HG02870 (cell line): ENCODE measurements at regions not wholly inside any gene's neighbourhood (a gene's known extent, or its start where the extent isn't known, plus 50 kb on each side); places are given as distances from the start of the nearest gene placed in this dataset.

ENCODE experiments used
- ATAC-seq: cut with Tn5 transposase; IDR thresholded peaks from one replicate; pipeline ENCODE4 v1.9.1; 2021; ENCODE audit warnings: mild to moderate bottlenecking, moderate library complexity; ENCODE audit not compliant: unreplicated experiment

- no peak for ATAC-seq
Measured at GRCh38 chr5:110105692-110106091, 416.0 kb downstream of the MAN2A1 start.

- no peak for ATAC-seq
Measured at GRCh38 chr5:110106750-110107149, 417.0 kb downstream of the MAN2A1 start.

- no peak for ATAC-seq
Measured at GRCh38 chr5:110108520-110108919, 418.8 kb downstream of the MAN2A1 start.

GRCh38 chr5:110109667-110110066 lies 419.9 kb downstream of the MAN2A1 start:
- ATAC-seq, result no peak

- no peak for ATAC-seq
Measured at GRCh38 chr5:110112348-110112747, 422.6 kb downstream of the MAN2A1 start.

GRCh38 chr5:110115503-110115902 lies 425.8 kb downstream of the MAN2A1 start:
- ATAC-seq, result no peak

- ATAC-seq, result no peak
Measured at GRCh38 chr5:110116539-110116938, 426.8 kb downstream of the MAN2A1 start.

GRCh38 chr5:110134963-110135935 lies 445.5 kb downstream of the MAN2A1 start:
- no peak for ATAC-seq

- ATAC-seq, result no peak
Measured at GRCh38 chr5:110150199-110150598, 460.5 kb downstream of the MAN2A1 start.

- ATAC-seq, result no peak
Measured at GRCh38 chr5:110159202-110159601, 469.5 kb downstream of the MAN2A1 start.

- no peak for ATAC-seq
Measured at GRCh38 chr5:110161162-110161561, 471.4 kb downstream of the MAN2A1 start.

GRCh38 chr5:110165366-110165765 lies 475.6 kb downstream of the MAN2A1 start:
- ATAC-seq, result no peak

GRCh38 chr5:110167384-110167783 lies 477.7 kb downstream of the MAN2A1 start:
- ATAC-seq, result no peak

- ATAC-seq, result no peak
Measured at GRCh38 chr5:110169461-110169860, 479.7 kb downstream of the MAN2A1 start.

- ATAC-seq, result no peak
Measured at GRCh38 chr5:110177729-110178128, 488.0 kb downstream of the MAN2A1 start.

- ATAC-seq, result no peak
Measured at GRCh38 chr5:110179321-110179720, 489.6 kb downstream of the MAN2A1 start.

GRCh38 chr5:110194191-110194590 lies 504.5 kb downstream of the MAN2A1 start:
- no peak for ATAC-seq

- ATAC-seq, result no peak
Measured at GRCh38 chr5:110195288-110195687, 505.6 kb downstream of the MAN2A1 start.

- ATAC-seq, result no peak
Measured at GRCh38 chr5:110201791-110202190, 512.1 kb downstream of the MAN2A1 start.

GRCh38 chr5:110203661-110204060 lies 513.9 kb downstream of the MAN2A1 start:
- no peak for ATAC-seq

- no peak for ATAC-seq
Measured at GRCh38 chr5:110209401-110209800, 517.1 kb downstream of the TMEM232 start.

- ATAC-seq, result no peak
Measured at GRCh38 chr5:110218981-110219380, 507.5 kb downstream of the TMEM232 start.

GRCh38 chr5:110219769-110220168 lies 506.7 kb downstream of the TMEM232 start:
- ATAC-seq, result no peak
